ENCODE measurements at regions not wholly inside any gene's neighbourhood (a gene's known extent, or its start where the extent isn't known, plus 50 kb on each side); places are given as distances from the start of the nearest gene placed in this dataset.

GRCh38 chr16:87077750-87078127 is 239.5 kb downstream of the C16orf95 start:
- no peak for DNase-seq

GRCh38 chr16:87080571-87081167 is 236.5 kb downstream of the C16orf95 start:
- DNase-seq: no peak

- no peak for DNase-seq
Observed at GRCh38 chr16:87085441-87085840, 231.8 kb downstream of the C16orf95 start.

GRCh38 chr16:87086156-87086555 is 231.0 kb downstream of the C16orf95 start:
- DNase-seq: no peak

- no peak for DNase-seq
Observed at GRCh38 chr16:87086575-87086974, 230.6 kb downstream of the C16orf95 start.

- no peak for DNase-seq
Observed at GRCh38 chr16:87092958-87093357, 224.2 kb downstream of the C16orf95 start.

- DNase-seq: no peak
Observed at GRCh38 chr16:87093804-87094555, 223.2 kb downstream of the C16orf95 start.

GRCh38 chr16:87094556-87094865 is 222.7 kb downstream of the C16orf95 start:
- DNase-seq: no peak

- no peak for DNase-seq
Observed at GRCh38 chr16:87095271-87095670, 221.9 kb downstream of the C16orf95 start.

GRCh38 chr16:87096746-87097333 is 220.4 kb downstream of the C16orf95 start:
- no peak for DNase-seq

- no peak for DNase-seq
Observed at GRCh38 chr16:87098361-87098760, 218.8 kb downstream of the C16orf95 start.

GRCh38 chr16:87098976-87099720 is 218.0 kb downstream of the C16orf95 start:
- no peak for DNase-seq

GRCh38 chr16:87100306-87101058 is 216.7 kb downstream of the C16orf95 start:
- no peak for DNase-seq

GRCh38 chr16:87101903-87102302 is 215.3 kb downstream of the C16orf95 start:
- DNase-seq: no peak

- no peak for DNase-seq
Observed at GRCh38 chr16:87107201-87107600, 210.0 kb downstream of the C16orf95 start.

GRCh38 chr16:87108278-87108677 is 208.9 kb downstream of the C16orf95 start:
- DNase-seq: no peak

- DNase-seq: no peak
Observed at GRCh38 chr16:87108941-87109340, 208.3 kb downstream of the C16orf95 start.

GRCh38 chr16:87114832-87115231 is 202.4 kb downstream of the C16orf95 start:
- DNase-seq: no peak

GRCh38 chr16:87115646-87116045 is 201.5 kb downstream of the C16orf95 start:
- DNase-seq: no peak

- no peak for DNase-seq
Observed at GRCh38 chr16:87117936-87118335, 199.3 kb downstream of the C16orf95 start.

GRCh38 chr16:87119168-87119567 is 198.0 kb downstream of the C16orf95 start:
- no peak for DNase-seq

GRCh38 chr16:87119748-87120147 is 197.4 kb downstream of the C16orf95 start:
- no peak for DNase-seq

- no peak for DNase-seq
Observed at GRCh38 chr16:87121816-87122215, 195.4 kb downstream of the C16orf95 start.
